ENCODE measurements at regions not wholly inside any gene's neighbourhood (a gene's known extent, or its start where the extent isn't known, plus 50 kb on each side); places are given as distances from the start of the nearest gene placed in this dataset.

DNA sequence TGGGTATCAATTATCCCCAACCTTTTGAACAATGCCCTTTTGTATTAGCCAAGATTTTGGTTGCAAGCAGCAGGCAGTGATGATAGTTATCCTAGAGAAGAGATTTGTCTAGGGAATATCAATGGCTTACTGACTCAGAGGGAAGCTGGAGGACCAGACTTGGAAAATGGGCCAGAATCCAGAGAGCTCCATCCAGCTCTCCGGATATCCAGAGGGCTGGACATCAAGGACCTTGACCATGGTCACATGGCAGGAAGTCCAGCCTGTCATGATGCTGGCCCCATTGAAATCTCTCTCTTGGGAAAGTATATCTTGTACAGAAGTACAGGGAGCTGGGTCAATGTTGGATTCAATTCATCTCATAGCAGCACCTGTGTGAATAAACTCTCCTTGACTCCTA lies 148.5 kb upstream of the PDZRN3 start (continued):
- TF ChIP-seq, protein P1, sequence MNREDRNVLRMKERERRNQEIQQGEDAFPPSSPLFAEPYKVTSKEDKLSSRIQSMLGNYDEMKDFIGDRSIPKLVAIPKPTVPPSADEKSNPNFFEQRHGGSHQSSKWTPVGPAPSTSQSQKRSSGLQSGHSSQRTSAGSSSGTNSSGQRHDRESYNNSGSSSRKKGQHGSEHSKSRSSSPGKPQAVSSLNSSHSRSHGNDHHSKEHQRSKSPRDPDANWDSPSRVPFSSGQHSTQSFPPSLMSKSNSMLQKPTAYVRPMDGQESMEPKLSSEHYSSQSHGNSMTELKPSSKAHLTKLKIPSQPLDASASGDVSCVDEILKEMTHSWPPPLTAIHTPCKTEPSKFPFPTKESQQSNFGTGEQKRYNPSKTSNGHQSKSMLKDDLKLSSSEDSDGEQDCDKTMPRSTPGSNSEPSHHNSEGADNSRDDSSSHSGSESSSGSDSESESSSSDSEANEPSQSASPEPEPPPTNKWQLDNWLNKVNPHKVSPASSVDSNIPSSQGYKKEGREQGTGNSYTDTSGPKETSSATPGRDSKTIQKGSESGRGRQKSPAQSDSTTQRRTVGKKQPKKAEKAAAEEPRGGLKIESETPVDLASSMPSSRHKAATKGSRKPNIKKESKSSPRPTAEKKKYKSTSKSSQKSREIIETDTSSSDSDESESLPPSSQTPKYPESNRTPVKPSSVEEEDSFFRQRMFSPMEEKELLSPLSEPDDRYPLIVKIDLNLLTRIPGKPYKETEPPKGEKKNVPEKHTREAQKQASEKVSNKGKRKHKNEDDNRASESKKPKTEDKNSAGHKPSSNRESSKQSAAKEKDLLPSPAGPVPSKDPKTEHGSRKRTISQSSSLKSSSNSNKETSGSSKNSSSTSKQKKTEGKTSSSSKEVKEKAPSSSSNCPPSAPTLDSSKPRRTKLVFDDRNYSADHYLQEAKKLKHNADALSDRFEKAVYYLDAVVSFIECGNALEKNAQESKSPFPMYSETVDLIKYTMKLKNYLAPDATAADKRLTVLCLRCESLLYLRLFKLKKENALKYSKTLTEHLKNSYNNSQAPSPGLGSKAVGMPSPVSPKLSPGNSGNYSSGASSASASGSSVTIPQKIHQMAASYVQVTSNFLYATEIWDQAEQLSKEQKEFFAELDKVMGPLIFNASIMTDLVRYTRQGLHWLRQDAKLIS (CRISPR knock-in tag; IDR thresholded peaks at IDR 0.05; ENCODE audit: borderline replicate concordance) = no peak
- TF ChIP-seq, protein P2, sequence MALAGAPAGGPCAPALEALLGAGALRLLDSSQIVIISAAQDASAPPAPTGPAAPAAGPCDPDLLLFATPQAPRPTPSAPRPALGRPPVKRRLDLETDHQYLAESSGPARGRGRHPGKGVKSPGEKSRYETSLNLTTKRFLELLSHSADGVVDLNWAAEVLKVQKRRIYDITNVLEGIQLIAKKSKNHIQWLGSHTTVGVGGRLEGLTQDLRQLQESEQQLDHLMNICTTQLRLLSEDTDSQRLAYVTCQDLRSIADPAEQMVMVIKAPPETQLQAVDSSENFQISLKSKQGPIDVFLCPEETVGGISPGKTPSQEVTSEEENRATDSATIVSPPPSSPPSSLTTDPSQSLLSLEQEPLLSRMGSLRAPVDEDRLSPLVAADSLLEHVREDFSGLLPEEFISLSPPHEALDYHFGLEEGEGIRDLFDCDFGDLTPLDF (CRISPR knock-in tag; IDR thresholded peaks at IDR 0.05) = no peak
- TF ChIP-seq, protein P3, sequence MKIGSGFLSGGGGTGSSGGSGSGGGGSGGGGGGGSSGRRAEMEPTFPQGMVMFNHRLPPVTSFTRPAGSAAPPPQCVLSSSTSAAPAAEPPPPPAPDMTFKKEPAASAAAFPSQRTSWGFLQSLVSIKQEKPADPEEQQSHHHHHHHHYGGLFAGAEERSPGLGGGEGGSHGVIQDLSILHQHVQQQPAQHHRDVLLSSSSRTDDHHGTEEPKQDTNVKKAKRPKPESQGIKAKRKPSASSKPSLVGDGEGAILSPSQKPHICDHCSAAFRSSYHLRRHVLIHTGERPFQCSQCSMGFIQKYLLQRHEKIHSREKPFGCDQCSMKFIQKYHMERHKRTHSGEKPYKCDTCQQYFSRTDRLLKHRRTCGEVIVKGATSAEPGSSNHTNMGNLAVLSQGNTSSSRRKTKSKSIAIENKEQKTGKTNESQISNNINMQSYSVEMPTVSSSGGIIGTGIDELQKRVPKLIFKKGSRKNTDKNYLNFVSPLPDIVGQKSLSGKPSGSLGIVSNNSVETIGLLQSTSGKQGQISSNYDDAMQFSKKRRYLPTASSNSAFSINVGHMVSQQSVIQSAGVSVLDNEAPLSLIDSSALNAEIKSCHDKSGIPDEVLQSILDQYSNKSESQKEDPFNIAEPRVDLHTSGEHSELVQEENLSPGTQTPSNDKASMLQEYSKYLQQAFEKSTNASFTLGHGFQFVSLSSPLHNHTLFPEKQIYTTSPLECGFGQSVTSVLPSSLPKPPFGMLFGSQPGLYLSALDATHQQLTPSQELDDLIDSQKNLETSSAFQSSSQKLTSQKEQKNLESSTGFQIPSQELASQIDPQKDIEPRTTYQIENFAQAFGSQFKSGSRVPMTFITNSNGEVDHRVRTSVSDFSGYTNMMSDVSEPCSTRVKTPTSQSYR (CRISPR knock-in tag; IDR thresholded peaks at IDR 0.05) = no peak
- TF ChIP-seq PRRX2 (CRISPR knock-in tag; IDR thresholded peaks at IDR 0.05) (no peak), ZNF121 (CRISPR knock-in tag; IDR thresholded peaks at IDR 0.05) (no peak), MYBL2 (CRISPR knock-in tag; IDR thresholded peaks at IDR 0.05) (no peak), RELA (CRISPR knock-in tag; IDR thresholded peaks at IDR 0.05; ENCODE audit: borderline replicate concordance) (no peak)
- TF ChIP-seq, protein P4, sequence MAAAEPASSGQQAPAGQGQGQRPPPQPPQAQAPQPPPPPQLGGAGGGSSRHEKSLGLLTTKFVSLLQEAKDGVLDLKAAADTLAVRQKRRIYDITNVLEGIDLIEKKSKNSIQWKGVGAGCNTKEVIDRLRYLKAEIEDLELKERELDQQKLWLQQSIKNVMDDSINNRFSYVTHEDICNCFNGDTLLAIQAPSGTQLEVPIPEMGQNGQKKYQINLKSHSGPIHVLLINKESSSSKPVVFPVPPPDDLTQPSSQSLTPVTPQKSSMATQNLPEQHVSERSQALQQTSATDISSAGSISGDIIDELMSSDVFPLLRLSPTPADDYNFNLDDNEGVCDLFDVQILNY (CRISPR knock-in tag; IDR thresholded peaks at IDR 0.05) = no peak
- TF ChIP-seq, protein P5, sequence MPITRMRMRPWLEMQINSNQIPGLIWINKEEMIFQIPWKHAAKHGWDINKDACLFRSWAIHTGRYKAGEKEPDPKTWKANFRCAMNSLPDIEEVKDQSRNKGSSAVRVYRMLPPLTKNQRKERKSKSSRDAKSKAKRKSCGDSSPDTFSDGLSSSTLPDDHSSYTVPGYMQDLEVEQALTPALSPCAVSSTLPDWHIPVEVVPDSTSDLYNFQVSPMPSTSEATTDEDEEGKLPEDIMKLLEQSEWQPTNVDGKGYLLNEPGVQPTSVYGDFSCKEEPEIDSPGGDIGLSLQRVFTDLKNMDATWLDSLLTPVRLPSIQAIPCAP (CRISPR knock-in tag; IDR thresholded peaks at IDR 0.05) = no peak

DNA sequence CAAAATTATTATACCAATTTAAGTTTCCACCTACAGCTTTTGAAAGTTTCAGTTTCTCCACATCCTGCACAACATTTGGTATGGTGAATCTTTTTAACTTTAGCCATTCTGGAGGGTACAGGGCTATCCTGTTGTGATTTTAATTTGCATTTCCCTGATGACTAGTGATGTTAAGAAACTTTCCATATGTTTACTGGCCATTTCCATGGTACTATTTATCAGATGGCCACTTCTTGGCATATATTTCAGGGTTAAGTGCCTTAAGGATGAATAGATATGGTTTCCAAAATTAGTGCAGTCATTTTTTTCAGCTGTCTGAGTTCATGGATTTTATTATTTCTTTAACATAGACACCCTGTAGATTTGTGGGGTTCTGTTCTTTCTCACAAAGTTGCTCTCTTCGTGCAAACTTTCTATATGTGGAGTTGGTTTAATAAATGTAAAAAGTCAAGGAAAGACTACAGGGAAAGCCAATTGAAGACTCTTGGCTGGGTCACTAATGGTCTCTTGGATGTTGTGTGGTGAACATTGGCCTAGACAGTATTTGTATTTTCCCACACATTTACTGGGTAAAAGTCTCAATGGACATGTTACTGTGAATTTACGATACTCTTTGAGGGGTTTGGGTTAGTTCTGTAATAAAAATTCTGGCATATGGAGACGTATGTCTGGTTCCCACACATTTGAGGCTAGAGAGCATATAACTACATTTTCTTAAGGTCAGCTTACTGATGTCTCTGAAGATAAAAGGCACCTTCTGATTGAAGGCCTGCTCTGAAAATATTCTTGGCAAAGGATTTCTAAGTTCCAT lies 147.5 kb upstream of the PDZRN3 start:
- H3K36me3 Mint-ChIP-seq = peaks cover 6% of the 10 kb centered on the region; the same call in 1 of the 2 replicates
- no peak overlapping the region for H3K27ac Mint-ChIP-seq
- peaks cover 18% of the 10 kb centered on the region for H3K4me1 Mint-ChIP-seq
- no peak overlapping the region for H3K4me3 Mint-ChIP-seq
- DNase-seq (ENCODE audit: low spot score) (no peak), ATAC-seq (no peak)
- POLR2A ChIA-PET = no interaction called here
- peaks cover 10% of the 10 kb centered on the region for H3K9me3 Mint-ChIP-seq
- CTCF ChIA-PET = no interaction called here
- H3K27me3 Mint-ChIP-seq (ENCODE audit: low read depth) = no peaks in the 10 kb centered on the region
- TF ChIP-seq, protein P5 (CRISPR knock-in tag; IDR thresholded peaks at IDR 0.05) = no peak
- TF ChIP-seq SP1 (CRISPR knock-in tag; conservative IDR thresholded peaks at IDR 0.05) = no peak
- TF ChIP-seq, protein P6, sequence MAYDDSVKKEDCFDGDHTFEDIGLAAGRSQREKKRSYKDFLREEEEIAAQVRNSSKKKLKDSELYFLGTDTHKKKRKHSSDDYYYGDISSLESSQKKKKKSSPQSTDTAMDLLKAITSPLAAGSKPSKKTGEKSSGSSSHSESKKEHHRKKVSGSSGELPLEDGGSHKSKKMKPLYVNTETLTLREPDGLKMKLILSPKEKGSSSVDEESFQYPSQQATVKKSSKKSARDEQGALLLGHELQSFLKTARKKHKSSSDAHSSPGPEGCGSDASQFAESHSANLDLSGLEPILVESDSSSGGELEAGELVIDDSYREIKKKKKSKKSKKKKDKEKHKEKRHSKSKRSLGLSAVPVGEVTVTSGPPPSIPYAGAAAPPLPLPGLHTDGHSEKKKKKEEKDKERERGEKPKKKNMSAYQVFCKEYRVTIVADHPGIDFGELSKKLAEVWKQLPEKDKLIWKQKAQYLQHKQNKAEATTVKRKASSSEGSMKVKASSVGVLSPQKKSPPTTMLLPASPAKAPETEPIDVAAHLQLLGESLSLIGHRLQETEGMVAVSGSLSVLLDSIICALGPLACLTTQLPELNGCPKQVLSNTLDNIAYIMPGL (CRISPR knock-in tag; IDR thresholded peaks at IDR 0.05) = no peak
- TF ChIP-seq JUN (CRISPR knock-in tag; IDR thresholded peaks at IDR 0.05) = no peak
- TF ChIP-seq, protein P7, sequence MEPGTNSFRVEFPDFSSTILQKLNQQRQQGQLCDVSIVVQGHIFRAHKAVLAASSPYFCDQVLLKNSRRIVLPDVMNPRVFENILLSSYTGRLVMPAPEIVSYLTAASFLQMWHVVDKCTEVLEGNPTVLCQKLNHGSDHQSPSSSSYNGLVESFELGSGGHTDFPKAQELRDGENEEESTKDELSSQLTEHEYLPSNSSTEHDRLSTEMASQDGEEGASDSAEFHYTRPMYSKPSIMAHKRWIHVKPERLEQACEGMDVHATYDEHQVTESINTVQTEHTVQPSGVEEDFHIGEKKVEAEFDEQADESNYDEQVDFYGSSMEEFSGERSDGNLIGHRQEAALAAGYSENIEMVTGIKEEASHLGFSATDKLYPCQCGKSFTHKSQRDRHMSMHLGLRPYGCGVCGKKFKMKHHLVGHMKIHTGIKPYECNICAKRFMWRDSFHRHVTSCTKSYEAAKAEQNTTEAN (CRISPR knock-in tag; IDR thresholded peaks at IDR 0.05) = no peak
- TF ChIP-seq, protein P8, sequence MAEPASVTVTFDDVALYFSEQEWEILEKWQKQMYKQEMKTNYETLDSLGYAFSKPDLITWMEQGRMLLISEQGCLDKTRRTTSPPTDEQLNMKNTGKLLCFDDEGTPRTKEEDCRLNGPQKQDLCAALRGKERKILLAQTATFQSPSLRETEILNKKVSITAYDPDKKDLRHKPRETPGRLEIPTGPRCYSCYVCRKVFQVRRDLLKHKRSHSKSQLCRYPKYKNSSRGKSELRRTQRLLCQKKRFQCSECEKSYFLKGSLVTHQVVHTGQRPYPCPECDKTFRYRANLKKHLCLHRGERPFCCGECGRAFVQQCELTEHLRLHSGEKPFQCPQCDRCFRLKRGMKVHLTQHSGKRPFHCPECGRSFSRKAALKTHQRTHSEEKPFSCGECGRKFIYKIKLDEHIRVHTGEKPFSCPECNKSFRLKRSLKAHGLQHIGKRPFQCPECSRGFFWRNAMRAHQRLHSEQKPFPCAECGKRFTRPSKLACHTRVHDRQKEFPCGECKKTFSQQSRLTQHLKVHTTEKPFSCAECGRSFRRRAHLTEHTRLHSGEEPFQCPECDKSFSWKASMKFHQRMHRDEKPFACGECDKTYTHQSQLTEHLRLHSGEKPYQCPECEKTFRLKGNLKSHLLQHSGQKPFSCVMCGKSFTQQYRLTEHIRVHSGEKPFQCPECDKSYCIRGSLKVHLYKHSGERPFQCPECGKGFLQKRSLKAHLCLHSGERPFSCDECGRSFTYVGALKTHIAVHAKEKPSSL (CRISPR knock-in tag; conservative IDR thresholded peaks at IDR 0.05) = no peak
